GM12878 (cell line): ENCODE measurements at regions not wholly inside any gene's neighbourhood (a gene's known extent, or its start where the extent isn't known, plus 50 kb on each side); places are given as distances from the start of the nearest gene placed in this dataset.
A peak's percentile ranks its signal among the peaks of the same experiment; 100 is the strongest.

Source experiments
- ATAC-seq: fragments of 200-7000 bp; cut with Tn5 transposase; 3 replicates; pipeline ENCODE4 v1.9.1; 2020; ENCODE audit warnings: mild to moderate bottlenecking, moderate library complexity
- BruUV-seq: library from RNA; stranded (reverse); fragments of 400-500 nt; replicated peaks from 2 replicates; lab custom pipeline; 2021; lab: Mats Ljungman, UMichigan
- CTCF ChIA-PET: fragments of 300-600 bp; sonication (Branson Sonifier 250); formaldehyde crosslinking; extraction: SDS; loops from one replicate; lab custom pipeline; 2021; ENCODE audit warnings: inconsistent platforms; lab: Yijun Ruan, JAX
- POLR2A ChIA-PET: fragments of 350-600 bp; formaldehyde crosslinking; extraction: SDS; loops from one replicate; lab custom pipeline; 2021; ENCODE audit warnings: inconsistent platforms; lab: Charles Lee
- RAD21 ChIA-PET: fragments of 300-600 bp; sonication (Branson Sonifier 250); formaldehyde crosslinking; loops from one replicate; lab custom pipeline; 2023; ENCODE audit warnings: antibody characterized with exemption; ENCODE audit not compliant: unreplicated experiment; lab: Charles Lee
- SMC1A ChIA-PET: fragments of 300-600 bp; sonication (Branson Sonifier 250); formaldehyde crosslinking; loops from one replicate; lab custom pipeline; 2023; ENCODE audit not compliant: unreplicated experiment, uncharacterized antibody; lab: Charles Lee
- DNase-seq: peaks from one replicate; pipeline ENCODE4 v3.0.0-alpha.2; 2011; ENCODE audit warnings: low read depth, low spot score
- FAIRE-seq: peaks from 3 replicates; lab custom pipeline; 2011; peaks lifted over from hg19 to GRCh38; lab: Jason Lieb, UNC
- H2AFZ ChIP-seq: 2 replicates; pipeline ENCODE4 v1.6.0; 2011; ENCODE audit warnings: low read depth, low read length, control low read depth; ENCODE audit not compliant: control insufficient read depth
- H3K27ac ChIP-seq: 2 replicates; pipeline ENCODE4 v1.5.1; 2011; ENCODE audit warnings: control low read depth; ENCODE audit not compliant: control insufficient read depth, insufficient read depth
- H3K27me3 ChIP-seq, 2 experiments: replicated peaks in 1 of 2; 2 replicates each; pipeline versions ENCODE4 v1.6.0 to v1.6.1; 2011; ENCODE audit warnings: low read length in 1 of 2; ENCODE audit not compliant: control insufficient read depth in 2 of 2, insufficient read depth in 2 of 2
- H3K36me3 ChIP-seq, 2 experiments: 2 replicates each; pipeline ENCODE4 v1.5.1; 2011; ENCODE audit warnings: low read length in 1 of 2; ENCODE audit not compliant: control insufficient read depth in 2 of 2, insufficient read depth in 2 of 2
- H3K4me1 ChIP-seq: 2 replicates; pipeline ENCODE4 v1.6.1; 2011; ENCODE audit warnings: mild to moderate bottlenecking, low read length, moderate library complexity, mixed read lengths; ENCODE audit not compliant: control insufficient read depth, insufficient read depth
- H3K4me2 ChIP-seq: 2 replicates; pipeline ENCODE4 v1.6.0; 2011; ENCODE audit warnings: control low read depth; ENCODE audit not compliant: control insufficient read depth, insufficient read depth
- H3K4me3 ChIP-seq: fragments of 200-600 bp; sonication (generic); 2 replicates; pipeline ENCODE4 v1.5.1; 2016
- H3K79me2 ChIP-seq: 2 replicates; pipeline ENCODE4 v1.6.0; 2011; ENCODE audit warnings: low read length; ENCODE audit not compliant: control insufficient read depth, insufficient read depth
- H3K9ac ChIP-seq: 2 replicates; pipeline ENCODE4 v1.8.0; 2011; ENCODE audit warnings: low read length, control low read depth, mixed read lengths; ENCODE audit not compliant: control insufficient read depth, insufficient read depth
- H3K9me3 ChIP-seq: replicated peaks from 3 replicates; pipeline ENCODE4 v1.5.1; 2011; ENCODE audit warnings: mild to moderate bottlenecking, low read length; ENCODE audit not compliant: control insufficient read depth, insufficient read depth
- H4K20me1 ChIP-seq: 2 replicates; pipeline ENCODE4 v1.6.0; 2011; ENCODE audit not compliant: control insufficient read depth, insufficient read depth
- BACH1 ChIP-seq: fragments of 450-650 bp; IDR thresholded peaks from 2 replicates; pipeline ENCODE4 v1.6.1; 2017; ENCODE audit warnings: mild to moderate bottlenecking, borderline replicate concordance
- BMI1 ChIP-seq: fragments of 450-650 bp; IDR thresholded peaks from 2 replicates; pipeline ENCODE4 v1.6.1; 2016; ENCODE audit warnings: mild to moderate bottlenecking, moderate library complexity, borderline replicate concordance
- CEBPB ChIP-seq, 2 experiments: fragments of 150-350 bp in 1 of 2; IDR thresholded peaks; 2 replicates each; pipeline ENCODE4 v1.6.1; 2012 to 2014; ENCODE audit warnings: low read depth in 2 of 2, low read length in 2 of 2, borderline replicate concordance in 1 of 2, inconsistent platforms in 1 of 2
- POLR2A ChIP-seq: IDR thresholded peaks from 2 replicates; pipeline ENCODE4 v1.6.1; 2011; ENCODE audit warnings: low read depth, mild to moderate bottlenecking, low read length
- RB1 ChIP-seq: fragments of 450-650 bp; formaldehyde crosslinking; IDR thresholded peaks from 2 replicates; pipeline ENCODE4 v1.6.1; 2017; ENCODE audit warnings: mild to moderate bottlenecking, borderline replicate concordance
- SIX5 ChIP-seq: IDR thresholded peaks from 2 replicates; pipeline ENCODE4 v1.6.1; 2011; ENCODE audit warnings: mild to moderate bottlenecking, low read depth, low read length, moderate library complexity; ENCODE audit not compliant: severe bottlenecking
- SPI1 ChIP-seq: IDR thresholded peaks from 2 replicates; pipeline ENCODE4 v1.6.1; 2011; ENCODE audit warnings: low read depth, mild to moderate bottlenecking, low read length, moderate library complexity, borderline replicate concordance; ENCODE audit not compliant: insufficient read depth
- YBX1 ChIP-seq: fragments of 450-650 bp; IDR thresholded peaks from 2 replicates; pipeline ENCODE4 v1.6.1; 2016; ENCODE audit warnings: antibody characterized with exemption
- ZNF24 ChIP-seq: fragments of 450-650 bp; IDR thresholded peaks from 2 replicates; pipeline ENCODE4 v1.6.1; 2017; ENCODE audit warnings: antibody characterized with exemption, mild to moderate bottlenecking
- ZNF384 ChIP-seq: IDR thresholded peaks from 2 replicates; pipeline ENCODE4 v1.6.1; 2012; ENCODE audit warnings: low read depth, mild to moderate bottlenecking, low read length, improper control_type of control experiment, borderline replicate concordance
- WGBS: methylation state at CpG from one replicate; pipeline ENCODE4 v1.1.6; 2016; ENCODE audit warnings: low lambda C conversion rate; ENCODE audit not compliant: insufficient replicate concordance, insufficient coverage; ENCODE audit errors: missing lambda C conversion rate; 5-methylcytosine and 5-hydroxymethylcytosine counted together
- in situ Hi-C: fragments of 300-500 bp; cut with MboI; formaldehyde crosslinking; loops from 9 replicates; pipeline ENCODE4 v1.14.3; 2018; ENCODE audit warnings: mixed read lengths
- intact Hi-C: fragments of 100-400 bp; cut with micrococcal nuclease; formaldehyde crosslinking; loops from one replicate; pipeline ENCODE4 v1.14.2; 2022; ENCODE audit not compliant: unreplicated experiment
- TF ChIP-seq, protein P1 (sequence below): fragments of 450-650 bp; IDR thresholded peaks from 2 replicates; pipeline ENCODE4 v1.6.1; 2017; ENCODE audit warnings: low read depth, mild to moderate bottlenecking, moderate library complexity

DNA sequence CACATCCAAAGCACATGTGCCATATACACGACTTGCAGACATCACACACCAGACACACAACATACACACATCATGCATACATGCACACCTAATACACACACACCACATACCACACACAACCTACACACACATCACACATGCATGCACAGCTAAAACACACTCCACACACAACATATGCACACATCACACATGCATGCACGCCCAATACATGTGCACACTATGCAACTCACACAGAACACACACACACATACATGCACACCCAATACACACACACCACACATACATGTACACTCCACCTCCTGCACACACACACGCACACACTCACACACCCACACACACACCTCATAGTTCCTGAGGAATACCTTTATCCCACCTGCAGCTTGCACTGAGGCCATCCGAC lies 436.0 kb downstream of the MIAT start (continued):
- no peak for TF ChIP-seq POLR2A

DNA sequence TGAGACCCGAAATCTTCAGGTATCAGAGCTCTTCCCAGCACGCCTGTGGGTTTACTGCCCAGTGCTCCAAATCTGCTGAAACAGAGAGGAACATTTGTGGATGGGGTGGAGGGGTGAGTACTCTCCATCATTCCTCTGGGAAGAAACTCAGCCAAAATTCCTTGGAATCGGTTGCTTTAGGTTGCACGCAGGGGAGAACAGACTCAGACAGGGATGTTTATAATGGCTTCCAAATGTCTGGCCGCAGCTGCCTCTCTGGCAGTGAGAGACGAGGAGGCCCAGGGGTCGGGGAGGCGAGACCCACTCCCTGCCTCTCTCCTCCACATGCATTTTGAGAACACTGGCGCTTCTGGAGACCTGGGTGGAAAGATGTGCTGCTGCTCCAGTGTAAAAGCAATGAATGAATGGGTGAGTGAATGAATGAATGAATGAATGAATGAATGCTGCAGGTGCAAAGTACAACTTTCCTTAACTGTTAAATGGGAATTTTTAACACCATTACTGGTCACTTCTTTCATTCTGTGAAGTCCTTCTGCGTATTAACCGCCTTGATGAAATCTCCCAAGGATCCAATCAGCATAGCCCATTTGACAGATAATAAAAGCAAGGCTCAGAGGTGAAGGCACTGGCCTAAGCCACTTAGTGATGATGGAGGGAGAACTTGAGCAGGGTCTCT lies 437.4 kb downstream of the MIAT start:
- ATAC-seq, result no peak
- SMC1A ChIA-PET, result no interaction called here
- H3K27ac ChIP-seq, result no peak overlapping the region
- no peak overlapping the region for H3K4me3 ChIP-seq
- no peak for DNase-seq
- RAD21 ChIA-PET, result no interaction called here
- H3K4me2 ChIP-seq, result no peak overlapping the region
- intact Hi-C loops (no loop called here), in situ Hi-C loops (no loop called here)
- POLR2A ChIA-PET, result no interaction called here
- 19% methylated on average over 11 of the region's 11 CpGs for WGBS
- no peaks in the 10 kb centered on the region for H3K79me2 ChIP-seq
- CTCF ChIA-PET, result no interaction called here
- H4K20me1 ChIP-seq, result no peaks in the 10 kb centered on the region
- H3K9ac ChIP-seq, result no peak overlapping the region
- TF ChIP-seq YBX1 (no peak), ZNF24 (peak; percentile 62; the same call in 1 of the 2 replicates), BMI1 (no peak)
- H3K4me1 ChIP-seq, result no peaks in the 10 kb centered on the region
- FAIRE-seq, result no peak
- H3K36me3 ChIP-seq, result no peaks in the 10 kb centered on the region
- no TSS peak for BruUV-seq
- no peak overlapping the region for H2AFZ ChIP-seq
- 0 out of 4 replicates have a peak, but pooled peaks cover 0 to under 1% of the 10 kb centered on the region in 2 experiments for H3K27me3 ChIP-seq
- no peaks in the 10 kb centered on the region for H3K9me3 ChIP-seq

DNA sequence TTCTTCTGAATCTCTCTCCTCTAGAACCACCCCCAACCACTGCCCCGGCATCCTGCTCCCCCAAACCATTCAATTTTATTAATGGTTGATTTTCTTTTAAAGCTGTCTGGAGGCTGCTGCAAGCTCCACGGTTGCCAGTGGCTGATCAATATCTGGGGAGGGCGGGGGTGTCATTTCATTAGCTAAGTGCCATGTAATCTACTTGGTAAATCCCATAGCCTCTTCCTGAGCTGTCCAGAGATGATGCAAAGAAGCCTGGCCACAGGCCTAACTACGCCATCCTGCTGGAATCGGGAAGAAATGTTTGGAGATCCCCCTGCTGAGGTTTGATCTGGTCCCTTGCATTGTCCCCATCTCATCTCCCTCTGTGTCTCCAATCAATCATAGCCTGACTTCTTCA lies 440.1 kb downstream of the MIAT start:
- H3K79me2 ChIP-seq, result no peaks in the 10 kb centered on the region
- H3K9ac ChIP-seq, result no peak overlapping the region
- H3K27me3 ChIP-seq, result peaks cover 0 to 6% of the 10 kb centered on the region in 2 experiments; a peak in 2 of 4 replicates
- ChIA-PET RAD21 (no interaction called here), POLR2A (no interaction called here), SMC1A (no interaction called here), CTCF (no interaction called here)
- no peak overlapping the region for H3K4me3 ChIP-seq
- no peak for DNase-seq
- no peak for FAIRE-seq
- H3K4me2 ChIP-seq, result no peak overlapping the region
- in situ Hi-C loops (no loop called here), intact Hi-C loops (no loop called here)
- H3K4me1 ChIP-seq, result no peaks in the 10 kb centered on the region
- ATAC-seq, result no peak
- no peak overlapping the region for H3K27ac ChIP-seq
- 13% methylated on average over 5 of the region's 5 CpGs for WGBS
- BruUV-seq, result no TSS peak
- no peaks in the 10 kb centered on the region for H3K9me3 ChIP-seq
- no peak overlapping the region for H2AFZ ChIP-seq
- no peaks in the 10 kb centered on the region for H3K36me3 ChIP-seq
- H4K20me1 ChIP-seq, result no peaks in the 10 kb centered on the region
- TF ChIP-seq SIX5 (no peak), BACH1 (no peak), ZNF384 (no peak), RB1 (no peak), ZNF24 (no peak), SPI1 (no peak), CEBPB (IDR thresholded peaks at IDR 0.05; ENCODE audit: borderline replicate concordance in 1 of 2, low read depth in 2 of 2, low read length in 2 of 2) (no peak)
- TF ChIP-seq, protein P1, sequence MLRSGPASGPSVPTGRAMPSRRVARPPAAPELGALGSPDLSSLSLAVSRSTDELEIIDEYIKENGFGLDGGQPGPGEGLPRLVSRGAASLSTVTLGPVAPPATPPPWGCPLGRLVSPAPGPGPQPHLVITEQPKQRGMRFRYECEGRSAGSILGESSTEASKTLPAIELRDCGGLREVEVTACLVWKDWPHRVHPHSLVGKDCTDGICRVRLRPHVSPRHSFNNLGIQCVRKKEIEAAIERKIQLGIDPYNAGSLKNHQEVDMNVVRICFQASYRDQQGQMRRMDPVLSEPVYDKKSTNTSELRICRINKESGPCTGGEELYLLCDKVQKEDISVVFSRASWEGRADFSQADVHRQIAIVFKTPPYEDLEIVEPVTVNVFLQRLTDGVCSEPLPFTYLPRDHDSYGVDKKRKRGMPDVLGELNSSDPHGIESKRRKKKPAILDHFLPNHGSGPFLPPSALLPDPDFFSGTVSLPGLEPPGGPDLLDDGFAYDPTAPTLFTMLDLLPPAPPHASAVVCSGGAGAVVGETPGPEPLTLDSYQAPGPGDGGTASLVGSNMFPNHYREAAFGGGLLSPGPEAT, result no peak
